H9 (cell line): ENCODE measurements at regions not wholly inside any gene's neighbourhood (a gene's known extent, or its start where the extent isn't known, plus 50 kb on each side); places are given as distances from the start of the nearest gene placed in this dataset.

ENCODE experiments used
- DNase-seq: peaks from one replicate; pipeline ENCODE4 v3.0.0-alpha.2; 2017
- H2AFZ ChIP-seq: one replicate; pipeline ENCODE4 v1.6.1; 2013; ENCODE audit warnings: mild to moderate bottlenecking, low read length, control low read depth, moderate library complexity
- H2AK5ac ChIP-seq: 2 replicates; pipeline ENCODE4 v1.6.1; 2013; ENCODE audit warnings: low read length, control low read depth, mixed read lengths; ENCODE audit not compliant: insufficient read length
- H2BK120ac ChIP-seq: one replicate; pipeline ENCODE4 v1.6.1; 2013; ENCODE audit warnings: low read depth, mild to moderate bottlenecking, low read length, control low read depth, inconsistent platforms; ENCODE audit not compliant: poor library complexity, severe bottlenecking
- H2BK12ac ChIP-seq: 2 replicates; pipeline ENCODE4 v1.6.1; 2013; ENCODE audit warnings: low read length, control low read depth, mixed read lengths, low read depth; ENCODE audit not compliant: insufficient read length
- H2BK15ac ChIP-seq: 2 replicates; pipeline ENCODE4 v1.6.1; 2013; ENCODE audit warnings: low read depth, low read length, control low read depth
- H2BK20ac ChIP-seq: one replicate; pipeline ENCODE4 v1.6.1; 2013; ENCODE audit warnings: low read depth, mild to moderate bottlenecking, low read length, control low read depth, inconsistent platforms; ENCODE audit not compliant: poor library complexity, severe bottlenecking
- H2BK5ac ChIP-seq: 2 replicates; pipeline ENCODE4 v1.6.1; 2013; ENCODE audit warnings: low read length, control low read depth, mixed read lengths; ENCODE audit not compliant: insufficient read length
- H3K14ac ChIP-seq: 2 replicates; pipeline ENCODE4 v1.6.1; 2013; ENCODE audit warnings: low read length, control low read depth; ENCODE audit not compliant: insufficient read depth
- H3K18ac ChIP-seq: 2 replicates; pipeline ENCODE4 v1.6.1; 2013; ENCODE audit warnings: low read depth, mild to moderate bottlenecking, mixed read lengths, low read length, control low read depth; ENCODE audit not compliant: insufficient read length
- H3K23ac ChIP-seq: 2 replicates; pipeline ENCODE4 v1.6.1; 2013; ENCODE audit warnings: low read length, control low read depth, mixed read lengths, low read depth; ENCODE audit not compliant: insufficient read length
- H3K23me2 ChIP-seq: 2 replicates; pipeline ENCODE4 v1.6.1; 2013; ENCODE audit warnings: low read depth, mild to moderate bottlenecking, mixed read lengths, low read length, control low read depth; ENCODE audit not compliant: insufficient read length, poor library complexity, severe bottlenecking
- H3K27ac ChIP-seq: 2 replicates; pipeline ENCODE4 v1.5.1; 2013; ENCODE audit warnings: low read length, control low read depth, mixed read lengths, low read depth; ENCODE audit not compliant: insufficient read length
- H3K27me3 ChIP-seq: 2 replicates; pipeline ENCODE4 v1.6.1; 2013; ENCODE audit warnings: low read length, control low read depth, inconsistent platforms; ENCODE audit not compliant: insufficient read depth
- H3K4ac ChIP-seq: 2 replicates; pipeline ENCODE4 v1.6.1; 2013; ENCODE audit warnings: low read depth, mild to moderate bottlenecking, control low read depth, inconsistent platforms, low read length, moderate library complexity
- H3K4me1 ChIP-seq: 2 replicates; pipeline ENCODE4 v1.6.1; 2013; ENCODE audit warnings: low read length, control low read depth, inconsistent platforms; ENCODE audit not compliant: insufficient read depth
- H3K4me2 ChIP-seq: 2 replicates; pipeline ENCODE4 v1.6.1; 2013; ENCODE audit warnings: low read length, control low read depth, mixed read lengths; ENCODE audit not compliant: insufficient read length, insufficient read depth
- H3K56ac ChIP-seq: 2 replicates; pipeline ENCODE4 v1.6.1; 2013; ENCODE audit warnings: low read depth, mild to moderate bottlenecking, mixed read lengths, low read length, control low read depth; ENCODE audit not compliant: insufficient read length
- H3K79me1 ChIP-seq: 2 replicates; pipeline ENCODE4 v1.6.1; 2013; ENCODE audit warnings: low read depth, mild to moderate bottlenecking, moderate library complexity, low read length, control low read depth, inconsistent platforms; ENCODE audit not compliant: insufficient read depth, poor library complexity, severe bottlenecking
- H3K79me2 ChIP-seq: 2 replicates; pipeline ENCODE4 v1.6.1; 2013; ENCODE audit warnings: low read length, control low read depth, inconsistent platforms; ENCODE audit not compliant: insufficient read depth
- H3K9ac ChIP-seq: 2 replicates; pipeline ENCODE4 v1.6.1; 2013; ENCODE audit warnings: low read length, control low read depth, mixed read lengths; ENCODE audit not compliant: insufficient read length; ENCODE audit errors: extremely low read depth
- H3K9me3 ChIP-seq: one replicate; pipeline ENCODE4 v1.6.1; 2013; ENCODE audit warnings: low read depth, low read length, inconsistent platforms; ENCODE audit not compliant: control insufficient read depth
- H3T11ph ChIP-seq: one replicate; pipeline ENCODE4 v1.6.1; 2013; ENCODE audit warnings: mild to moderate bottlenecking, low read length, control low read depth, inconsistent platforms
- H4K20me1 ChIP-seq: one replicate; pipeline ENCODE4 v1.6.1; 2013; ENCODE audit not compliant: control insufficient read depth, insufficient read length, insufficient read depth
- H4K5ac ChIP-seq: 2 replicates; pipeline ENCODE4 v1.6.1; 2013; ENCODE audit warnings: low read depth, mild to moderate bottlenecking, mixed read lengths, low read length, control low read depth; ENCODE audit not compliant: insufficient read length
- H4K8ac ChIP-seq: replicated peaks from 2 replicates; pipeline ENCODE4 v1.6.1; 2013; ENCODE audit warnings: low read length, control low read depth, mixed read lengths, low read depth; ENCODE audit not compliant: insufficient read length
- H4K91ac ChIP-seq: 2 replicates; pipeline ENCODE4 v1.6.1; 2013; ENCODE audit warnings: low read depth, mild to moderate bottlenecking, moderate library complexity, mixed read lengths, low read length, control low read depth; ENCODE audit not compliant: insufficient read length
- H3K27ac Mint-ChIP-seq, 3 experiments: 2 replicates in 2 of 3; 3 replicates in 1 of 3; pipeline ENCODE4 v1.8.0; 2020 to 2021; ENCODE audit warnings: mixed read lengths in 3 of 3, mild to moderate bottlenecking in 1 of 3, moderate library complexity in 1 of 3
- H3K27me3 Mint-ChIP-seq: 2 replicates; pipeline ENCODE4 v1.8.0; 2021; ENCODE audit warnings: low read depth, mild to moderate bottlenecking, moderate library complexity, mixed read lengths
- H3K36me3 Mint-ChIP-seq, 3 experiments: 2 replicates in 2 of 3; 3 replicates in 1 of 3; pipeline ENCODE4 v1.8.0; 2020 to 2021; ENCODE audit warnings: low read depth in 3 of 3, mixed read lengths in 3 of 3; ENCODE audit not compliant: insufficient read depth in 1 of 3
- H3K4me1 Mint-ChIP-seq, 2 experiments: 2 replicates each; pipeline ENCODE4 v1.8.0; 2020; ENCODE audit warnings: mixed read lengths in 2 of 2
- H3K4me3 Mint-ChIP-seq, 2 experiments: 2 replicates in 1 of 2; 3 replicates in 1 of 2; pipeline ENCODE4 v1.8.0; 2020 to 2021; ENCODE audit warnings: mild to moderate bottlenecking in 2 of 2, mixed read lengths in 2 of 2, moderate library complexity in 1 of 2
- H3K9me3 Mint-ChIP-seq, 2 experiments: 2 replicates in 1 of 2; 3 replicates in 1 of 2; pipeline ENCODE4 v1.8.0; 2020; ENCODE audit warnings: mild to moderate bottlenecking in 2 of 2, mixed read lengths in 2 of 2, moderate library complexity in 1 of 2
- CTCF ChIP-seq: fragments of 200-600 bp; sonication (generic); conservative IDR thresholded peaks from 3 replicates; pipeline ENCODE4 v1.8.0; 2021; ENCODE audit warnings: antibody characterized with exemption, mild to moderate bottlenecking
- WGBS: extraction: QIAGEN DNeasy Blood & Tissue Kit; methylation state at CpG from one replicate; pipeline ENCODE4 v1.1.7; 2013; ENCODE audit warnings: missing lambda C conversion rate, low lambda C conversion rate, mixed read lengths; ENCODE audit not compliant: insufficient read length; ENCODE audit errors: extremely low coverage; 5-methylcytosine and 5-hydroxymethylcytosine counted together

DNA sequence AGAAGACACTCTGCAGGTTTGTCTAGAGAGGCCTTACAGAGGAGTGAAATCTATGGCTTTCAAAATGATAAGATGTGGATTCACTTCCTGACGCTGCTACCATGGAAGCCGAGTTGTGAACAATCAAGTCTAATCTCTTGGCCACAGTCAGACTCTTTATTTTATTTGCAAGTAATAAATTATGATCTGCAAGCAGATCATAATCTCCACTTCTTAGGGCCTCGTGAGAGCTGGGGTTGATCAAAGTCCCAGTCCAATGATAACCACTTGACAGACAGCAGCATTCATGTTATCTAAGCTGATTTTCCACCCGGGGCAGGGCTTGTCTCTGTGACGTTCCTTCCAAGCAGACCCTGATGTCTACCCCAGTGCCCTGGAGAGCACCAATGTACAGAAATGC is 776.4 kb upstream of the AUTS2 start:
- no peak overlapping the region for H2BK20ac ChIP-seq
- no peaks in the 10 kb centered on the region for H3K79me1 ChIP-seq
- peaks cover 14% of the 10 kb centered on the region; the same call in 1 of the 2 replicates for H3K27me3 Mint-ChIP-seq
- no peak overlapping the region for H2BK15ac ChIP-seq
- H3K4me2 ChIP-seq: no peak overlapping the region
- no peaks in the 10 kb centered on the region for H3K79me2 ChIP-seq
- H3K9me3 ChIP-seq: no peaks in the 10 kb centered on the region
- H3K14ac ChIP-seq: no peak overlapping the region
- H3K27ac ChIP-seq: no peak overlapping the region
- H3K56ac ChIP-seq: no peak overlapping the region
- H3K18ac ChIP-seq: no peak overlapping the region
- H4K20me1 ChIP-seq: no peaks in the 10 kb centered on the region
- no CpG with 5 or more reads among the region's 5 CpGs for WGBS
- H3K4me1 Mint-ChIP-seq: no peaks in the 10 kb centered on the region
- H3K4me3 Mint-ChIP-seq: no peak overlapping the region
- no peak overlapping the region for H2BK120ac ChIP-seq
- H4K8ac ChIP-seq: no peak overlapping the region
- H3K23ac ChIP-seq: no peak overlapping the region
- no peak overlapping the region for H2BK5ac ChIP-seq
- H3K27me3 ChIP-seq: no peaks in the 10 kb centered on the region; the same call in 1 of the 2 replicates
- no peak overlapping the region for H2AFZ ChIP-seq
- no peaks in the 10 kb centered on the region for H3K4me1 ChIP-seq
- DNase-seq: no peak
- no peak overlapping the region for H3K27ac Mint-ChIP-seq
- H4K5ac ChIP-seq: no peak overlapping the region
- no peak overlapping the region for H2BK12ac ChIP-seq
- H4K91ac ChIP-seq: no peak overlapping the region
- H3K36me3 Mint-ChIP-seq: peaks cover 2 to 10% (median 3%) of the 10 kb centered on the region in 3 experiments; a peak in 3 of 7 replicates
- H3K9me3 Mint-ChIP-seq: peaks cover 5 to 12% of the 10 kb centered on the region in 2 experiments
- no peak overlapping the region for H3K4ac ChIP-seq
- H2AK5ac ChIP-seq: no peak overlapping the region
- H3T11ph ChIP-seq: no peak overlapping the region
- TF ChIP-seq CTCF: no peak
- no peak overlapping the region for H3K9ac ChIP-seq
- H3K23me2 ChIP-seq: no peaks in the 10 kb centered on the region
